ENCODE measurements at regions not wholly inside any gene's neighbourhood (a gene's known extent, or its start where the extent isn't known, plus 50 kb on each side); places are given as distances from the start of the nearest gene placed in this dataset.

GRCh38 chr5:167892352-167893115 lies 398.9 kb upstream of the WWC1 start:
- no peak for DNase-seq

GRCh38 chr5:167893271-167893670 lies 398.2 kb upstream of the WWC1 start:
- no peak for DNase-seq

GRCh38 chr5:167894631-167895472 lies 396.6 kb upstream of the WWC1 start:
- no peak for DNase-seq

- no peak for DNase-seq
These were observed 395.4 kb upstream of the WWC1 start for GRCh38 chr5:167895899-167896659.

- DNase-seq = no peak
These were observed 394.6 kb upstream of the WWC1 start for GRCh38 chr5:167896814-167897213.

GRCh38 chr5:167897371-167897770 lies 394.1 kb upstream of the WWC1 start:
- no peak for DNase-seq

GRCh38 chr5:167898361-167899042 lies 392.9 kb upstream of the WWC1 start:
- no peak for DNase-seq

- no peak for DNase-seq
These were observed 391.9 kb upstream of the WWC1 start for GRCh38 chr5:167899490-167900070.

GRCh38 chr5:167900340-167900935 lies 391.0 kb upstream of the WWC1 start:
- DNase-seq = no peak

GRCh38 chr5:167902298-167902697 lies 389.1 kb upstream of the WWC1 start:
- no peak for DNase-seq

- DNase-seq = no peak
These were observed 388.2 kb upstream of the WWC1 start for GRCh38 chr5:167903243-167903642.

GRCh38 chr5:167903659-167904058 lies 387.8 kb upstream of the WWC1 start:
- no peak for DNase-seq

- no peak for DNase-seq
These were observed 385.3 kb upstream of the WWC1 start for GRCh38 chr5:167905919-167906853.

- DNase-seq = no peak
These were observed 382.8 kb upstream of the WWC1 start for GRCh38 chr5:167908606-167909005.

GRCh38 chr5:167912941-167913665 lies 378.3 kb upstream of the WWC1 start:
- no peak for DNase-seq

GRCh38 chr5:167915237-167915636 lies 376.2 kb upstream of the WWC1 start:
- no peak for DNase-seq

GRCh38 chr5:167916261-167916691 lies 375.2 kb upstream of the WWC1 start:
- no peak for DNase-seq

- DNase-seq = no peak
These were observed 374.7 kb upstream of the WWC1 start for GRCh38 chr5:167916706-167917105.

GRCh38 chr5:167918184-167918812 lies 373.1 kb upstream of the WWC1 start:
- DNase-seq = no peak

All from NCI-H1092 treated with DMSO at 0.1 percent for 48 hours (cell line).